ENCODE measurements at regions not wholly inside any gene's neighbourhood (a gene's known extent, or its start where the extent isn't known, plus 50 kb on each side); places are given as distances from the start of the nearest gene placed in this dataset.
"Not testable (repeated sequence)": the region's sequence is repeated elsewhere in the genome, so short reads cannot be mapped to it uniquely, and the experiment has no call there.

DNA sequence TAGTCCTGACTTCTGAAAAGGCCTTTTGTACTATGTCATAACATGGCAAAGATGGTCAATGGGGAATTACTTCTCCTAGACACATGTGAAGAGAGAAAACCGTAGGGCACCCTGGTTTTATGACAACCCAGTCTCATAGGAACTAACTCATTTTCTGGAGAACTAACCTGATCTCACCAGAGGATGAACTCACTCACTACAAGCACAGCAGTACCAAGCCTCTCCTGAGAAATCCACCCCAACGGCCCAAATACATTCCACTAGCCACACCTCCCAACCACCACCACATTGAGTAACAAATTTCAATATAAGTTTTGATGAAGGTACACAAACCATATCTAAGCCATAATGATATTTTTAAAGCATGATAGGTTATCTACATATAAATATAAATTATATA lies 909.3 kb upstream of the CDH10 start:
- no peak for DNase-seq (ENCODE audit: extremely low read depth, low read depth)
- TF ChIP-seq, protein P1, sequence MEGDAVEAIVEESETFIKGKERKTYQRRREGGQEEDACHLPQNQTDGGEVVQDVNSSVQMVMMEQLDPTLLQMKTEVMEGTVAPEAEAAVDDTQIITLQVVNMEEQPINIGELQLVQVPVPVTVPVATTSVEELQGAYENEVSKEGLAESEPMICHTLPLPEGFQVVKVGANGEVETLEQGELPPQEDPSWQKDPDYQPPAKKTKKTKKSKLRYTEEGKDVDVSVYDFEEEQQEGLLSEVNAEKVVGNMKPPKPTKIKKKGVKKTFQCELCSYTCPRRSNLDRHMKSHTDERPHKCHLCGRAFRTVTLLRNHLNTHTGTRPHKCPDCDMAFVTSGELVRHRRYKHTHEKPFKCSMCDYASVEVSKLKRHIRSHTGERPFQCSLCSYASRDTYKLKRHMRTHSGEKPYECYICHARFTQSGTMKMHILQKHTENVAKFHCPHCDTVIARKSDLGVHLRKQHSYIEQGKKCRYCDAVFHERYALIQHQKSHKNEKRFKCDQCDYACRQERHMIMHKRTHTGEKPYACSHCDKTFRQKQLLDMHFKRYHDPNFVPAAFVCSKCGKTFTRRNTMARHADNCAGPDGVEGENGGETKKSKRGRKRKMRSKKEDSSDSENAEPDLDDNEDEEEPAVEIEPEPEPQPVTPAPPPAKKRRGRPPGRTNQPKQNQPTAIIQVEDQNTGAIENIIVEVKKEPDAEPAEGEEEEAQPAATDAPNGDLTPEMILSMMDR (IDR thresholded peaks at IDR 0.05; ENCODE audit: low read depth, low read length, missing control alignments): no peak
- H3K4me3 ChIP-seq (replicated peaks; ENCODE audit: low read depth, low read length): no peak overlapping the region

DNA sequence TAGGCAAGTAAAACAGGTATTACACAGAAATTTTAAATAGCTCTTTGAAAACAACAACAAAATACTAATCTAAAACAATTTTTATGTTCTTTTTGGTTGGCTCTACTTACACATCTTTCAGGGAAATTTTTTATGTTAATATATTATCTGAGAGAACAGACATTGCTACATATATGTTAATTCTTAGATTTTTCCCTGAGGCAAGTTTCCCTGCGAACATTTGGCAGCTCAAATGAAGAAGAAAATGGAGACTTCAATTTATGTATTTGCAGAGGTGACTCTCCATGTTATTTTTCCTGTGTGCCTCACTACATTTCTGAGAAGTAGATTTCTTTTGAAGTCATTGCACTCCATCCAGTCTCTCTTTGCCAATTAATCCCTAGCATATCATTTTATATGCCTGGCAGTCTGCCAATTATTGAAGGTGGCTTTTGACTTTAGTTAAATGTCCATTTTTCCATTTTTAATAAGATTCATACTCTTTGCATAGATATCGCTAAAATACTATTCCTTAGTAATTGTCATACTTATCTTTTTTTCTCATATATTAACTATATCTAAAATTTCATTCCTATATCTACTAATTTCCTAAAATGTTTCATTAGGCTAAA lies 908.2 kb upstream of the CDH10 start:
- TF ChIP-seq, protein P1 (IDR thresholded peaks at IDR 0.05; ENCODE audit: low read depth, low read length, missing control alignments): no peak
- no peak overlapping the region for H3K4me3 ChIP-seq (replicated peaks; ENCODE audit: low read depth, low read length)
- no peak for DNase-seq (ENCODE audit: extremely low read depth, low read depth)

DNA sequence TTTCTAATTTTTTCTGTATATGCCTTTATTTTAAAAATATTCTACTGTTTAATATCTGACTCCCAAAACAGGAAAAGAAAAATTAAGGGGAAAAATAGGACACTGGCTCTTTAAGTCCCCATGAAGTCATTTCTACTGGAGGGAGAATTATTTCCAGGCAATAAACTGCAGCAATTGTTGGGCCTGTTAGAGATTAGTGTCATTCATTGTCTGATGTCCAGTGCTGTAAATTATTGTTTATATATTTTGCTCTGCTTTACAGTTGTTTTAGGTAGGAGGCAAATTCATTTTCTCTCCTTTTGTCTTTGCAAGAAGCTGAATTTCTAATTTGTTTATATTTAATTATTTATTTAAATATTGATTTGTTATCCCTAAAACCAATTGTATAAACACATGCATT lies 906.0 kb upstream of the CDH10 start:
- TF ChIP-seq, protein P1 (IDR thresholded peaks at IDR 0.05; ENCODE audit: low read depth, low read length, missing control alignments): no peak
- DNase-seq (ENCODE audit: extremely low read depth, low read depth): no peak
- H3K4me3 ChIP-seq (replicated peaks; ENCODE audit: low read depth, low read length): no peak overlapping the region

DNA sequence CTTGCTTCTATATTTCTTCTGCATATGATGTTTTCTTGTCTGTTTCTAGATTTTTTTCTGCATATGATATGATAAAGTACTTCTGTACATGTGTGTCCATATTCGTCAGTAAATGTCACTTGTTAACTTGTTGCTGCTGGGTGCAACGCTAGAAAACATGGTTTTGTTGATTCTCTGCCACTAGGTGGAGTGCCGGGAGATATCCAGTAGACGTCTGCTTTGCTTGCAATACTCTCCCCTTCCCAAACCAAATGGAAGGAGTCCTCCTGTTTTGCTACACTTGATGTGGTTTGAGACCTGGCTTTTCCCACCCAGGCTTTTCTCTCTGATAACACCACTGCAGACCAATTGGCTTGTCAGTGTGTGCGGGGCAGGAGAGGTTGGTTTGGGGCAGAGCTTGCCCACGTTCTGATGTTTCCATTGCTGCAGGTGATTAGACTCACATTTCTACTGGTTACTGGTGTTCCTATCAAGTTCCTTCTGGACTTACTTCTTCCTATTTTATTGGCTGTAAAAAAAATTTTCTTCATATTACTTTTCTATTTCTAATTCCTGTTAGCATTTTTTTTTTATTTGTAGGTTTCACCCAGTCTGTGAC lies 900.0 kb upstream of the CDH10 start:
- no peak for DNase-seq (ENCODE audit: extremely low read depth, low read depth)
- TF ChIP-seq, protein P1 (IDR thresholded peaks at IDR 0.05; ENCODE audit: low read depth, low read length, missing control alignments): peak; percentile 40

DNA sequence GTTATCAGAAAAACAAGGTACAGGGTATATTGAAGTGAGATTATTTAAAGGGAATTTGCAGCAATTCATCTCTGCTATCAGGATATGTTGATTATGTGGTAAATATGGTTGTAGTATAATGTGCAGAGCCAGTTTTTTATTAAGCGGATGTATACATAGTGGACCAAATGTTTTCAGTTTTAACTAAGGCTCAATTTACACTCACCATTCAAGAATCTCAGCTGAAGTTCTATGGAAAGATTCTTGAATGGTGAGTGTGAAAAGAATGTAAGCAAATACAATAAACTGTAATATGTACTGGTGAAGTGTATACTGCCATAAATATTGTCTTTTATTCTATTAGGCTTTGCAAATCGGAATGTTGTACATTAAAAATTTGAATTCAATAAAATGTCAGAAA lies 895.9 kb upstream of the CDH10 start:
- TF ChIP-seq, protein P1 (IDR thresholded peaks at IDR 0.05; ENCODE audit: low read depth, low read length, missing control alignments): no peak
- no peak overlapping the region for H3K4me3 ChIP-seq (replicated peaks; ENCODE audit: low read depth, low read length)
- DNase-seq (ENCODE audit: extremely low read depth, low read depth): no peak

More for the DNA sequence above, 900.0 kb upstream of the CDH10 start:
- no peak overlapping the region for H3K4me3 ChIP-seq (replicated peaks; ENCODE audit: low read depth, low read length)

DNA sequence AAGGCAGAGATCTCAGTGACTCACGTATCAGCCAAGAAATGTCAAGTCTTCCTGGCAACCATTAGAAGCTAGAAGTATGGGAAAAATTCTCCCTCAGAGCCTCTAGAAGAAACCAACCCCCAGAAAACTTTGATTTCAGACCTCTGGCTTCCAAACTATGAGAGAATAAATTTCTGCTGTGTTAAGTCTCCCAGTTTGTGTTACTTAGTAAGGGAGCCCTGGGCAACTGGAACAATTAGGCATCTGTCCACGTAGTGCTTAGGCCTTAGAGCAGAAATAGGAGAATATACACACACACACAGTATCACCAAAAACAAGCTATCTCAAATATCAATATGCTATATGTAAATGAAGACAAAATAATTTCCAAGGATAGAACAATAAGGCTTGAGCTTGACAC lies 894.8 kb upstream of the CDH10 start:
- no peak overlapping the region for H3K4me3 ChIP-seq (replicated peaks; ENCODE audit: low read depth, low read length)
- DNase-seq (ENCODE audit: extremely low read depth, low read depth): no peak
- TF ChIP-seq, protein P1 (IDR thresholded peaks at IDR 0.05; ENCODE audit: low read depth, low read length, missing control alignments): no peak

DNA sequence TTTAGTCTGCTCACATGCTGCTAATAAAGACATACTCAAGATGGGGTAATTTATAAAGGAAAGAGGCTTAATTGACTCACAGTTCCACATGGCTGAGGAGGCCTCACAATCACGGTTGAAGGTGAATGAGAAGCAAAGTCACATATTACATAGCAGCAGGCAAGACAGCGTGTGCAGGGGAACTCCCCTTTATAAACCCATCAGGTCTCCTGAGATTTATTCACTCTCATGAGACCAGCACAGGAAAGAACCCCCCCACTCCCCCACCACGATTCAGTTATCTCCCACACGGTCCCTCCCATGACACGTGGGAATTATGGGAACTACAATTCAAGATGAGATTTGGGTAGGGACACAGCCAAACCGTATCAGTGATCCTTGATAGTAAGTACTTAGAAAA lies 891.7 kb upstream of the CDH10 start:
- not testable (repeated sequence) for H3K4me3 ChIP-seq (replicated peaks; ENCODE audit: low read depth, low read length); DNase-seq (ENCODE audit: extremely low read depth, low read depth)

Measured in HFF-Myc (cell line).